ENCODE measurements at regions not wholly inside any gene's neighbourhood (a gene's known extent, or its start where the extent isn't known, plus 50 kb on each side); places are given as distances from the start of the nearest gene placed in this dataset.

- H3K27me3 ChIP-seq: no peaks in the 10 kb centered on the region
- no peaks in the 10 kb centered on the region for H3K36me3 ChIP-seq
- no peaks in the 10 kb centered on the region for H3K9me3 ChIP-seq
- no peak for DNase-seq
- H3K4me3 ChIP-seq: no peak overlapping the region
- no peak for TF ChIP-seq POLR2A (IDR thresholded peaks at IDR 0.05)
- TF ChIP-seq CTCF (IDR thresholded peaks at IDR 0.05): no peak
- H3K4me1 ChIP-seq: no peaks in the 10 kb centered on the region
- no peak overlapping the region for H3K27ac ChIP-seq
Observed at GRCh38 chr2:67008155-67008554, 389.0 kb upstream of the ETAA1 start.

GRCh38 chr2:67012165-67012564 lies 385.0 kb upstream of the ETAA1 start:
- H3K9me3 ChIP-seq: no peaks in the 10 kb centered on the region
- H3K4me1 ChIP-seq: no peaks in the 10 kb centered on the region
- no peak for DNase-seq
- H3K27ac ChIP-seq: no peak overlapping the region
- no peaks in the 10 kb centered on the region for H3K36me3 ChIP-seq
- no peaks in the 10 kb centered on the region for H3K27me3 ChIP-seq
- no peak overlapping the region for H3K4me3 ChIP-seq
- TF ChIP-seq CTCF (IDR thresholded peaks at IDR 0.05): no peak
- TF ChIP-seq POLR2A (IDR thresholded peaks at IDR 0.05): no peak

- Histone ChIP-seq H3K4me3 (no peak overlapping the region), H3K27me3 (no peaks in the 10 kb centered on the region), H3K36me3 (no peaks in the 10 kb centered on the region), H3K9me3 (no peaks in the 10 kb centered on the region), H3K4me1 (no peaks in the 10 kb centered on the region), H3K27ac (no peak overlapping the region)
- DNase-seq: no peak
- TF ChIP-seq CTCF (IDR thresholded peaks at IDR 0.05): no peak
Observed at GRCh38 chr2:67013821-67014220, 383.3 kb upstream of the ETAA1 start.

GRCh38 chr2:67015681-67016080 lies 381.5 kb upstream of the ETAA1 start:
- H3K4me3 ChIP-seq: no peak overlapping the region
- H3K9me3 ChIP-seq: no peaks in the 10 kb centered on the region
- TF ChIP-seq POLR2A (IDR thresholded peaks at IDR 0.05) (no peak), CTCF (IDR thresholded peaks at IDR 0.05) (no peak)
- no peaks in the 10 kb centered on the region for H3K36me3 ChIP-seq
- no peaks in the 10 kb centered on the region for H3K4me1 ChIP-seq
- no peak for DNase-seq
- H3K27me3 ChIP-seq: no peaks in the 10 kb centered on the region
- no peak overlapping the region for H3K27ac ChIP-seq

DNA sequence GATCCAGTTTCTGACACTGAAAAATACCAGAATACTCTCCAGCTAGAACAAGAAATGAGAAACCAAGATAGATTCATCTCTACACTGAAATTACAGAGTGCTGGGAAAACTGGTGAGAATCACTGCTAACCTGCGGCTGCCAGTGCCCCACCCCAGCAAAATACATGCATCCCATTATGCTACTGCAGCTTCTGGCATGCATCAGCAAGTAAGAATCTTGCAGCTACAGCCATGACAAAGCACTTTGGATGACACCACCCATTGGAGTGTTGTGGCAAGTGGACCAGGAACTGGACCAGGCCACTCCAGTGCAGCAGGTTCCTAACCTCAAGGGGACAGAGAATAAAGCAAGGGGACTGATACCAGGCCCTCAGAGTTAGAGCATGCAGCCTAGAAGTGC lies 378.8 kb upstream of the ETAA1 start:
- TF ChIP-seq POLR2A (IDR thresholded peaks at IDR 0.05): no peak
- Histone ChIP-seq H3K36me3 (no peaks in the 10 kb centered on the region), H3K4me1 (no peaks in the 10 kb centered on the region), H3K4me3 (no peak overlapping the region), H3K9me3 (no peaks in the 10 kb centered on the region), H3K27ac (no peak overlapping the region), H3K27me3 (no peaks in the 10 kb centered on the region)
- no peak for DNase-seq

DNA sequence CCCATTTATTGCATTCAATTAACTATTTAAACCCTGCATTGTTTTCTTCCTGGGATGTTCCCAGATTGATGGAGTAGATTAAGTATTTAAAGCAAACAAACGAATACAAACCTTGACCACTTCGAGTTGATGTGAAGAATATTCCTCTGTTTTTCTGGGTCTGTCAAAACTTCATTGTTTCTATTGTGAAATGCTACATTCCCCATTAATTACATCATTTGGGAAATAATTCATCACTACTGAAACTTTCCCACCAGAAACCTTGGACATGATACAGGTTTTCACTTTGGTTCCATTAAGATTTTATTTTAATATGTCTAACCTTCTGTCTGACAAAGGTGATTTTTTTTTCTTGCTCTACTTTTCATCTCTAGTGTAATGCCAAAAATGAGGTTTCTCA lies 365.1 kb upstream of the ETAA1 start:
- no peaks in the 10 kb centered on the region for H3K27me3 ChIP-seq
- no peaks in the 10 kb centered on the region for H3K9me3 ChIP-seq
- H3K36me3 ChIP-seq: no peaks in the 10 kb centered on the region
- no peak overlapping the region for H3K27ac ChIP-seq
- H3K4me1 ChIP-seq: no peaks in the 10 kb centered on the region
- no peak for TF ChIP-seq POLR2A (IDR thresholded peaks at IDR 0.05)
- no peak for TF ChIP-seq CTCF (IDR thresholded peaks at IDR 0.05)
- H3K4me3 ChIP-seq: no peak overlapping the region
- DNase-seq: no peak

Measured in Peyer's patch (tissue), 4 donors.